Glutamatergic neuron (in vitro differentiated cells): ENCODE measurements at regions not wholly inside any gene's neighbourhood (a gene's known extent, or its start where the extent isn't known, plus 50 kb on each side); places are given as distances from the start of the nearest gene placed in this dataset.

Experiments used
- DNase-seq: peaks from one replicate; pipeline ENCODE4 v3.0.0; 2022
- H3K27ac Mint-ChIP-seq: one replicate; pipeline ENCODE4 v1.8.0; 2020; ENCODE audit warnings: mild to moderate bottlenecking, mixed read lengths, inconsistent platforms; ENCODE audit not compliant: unreplicated experiment
- H3K27me3 Mint-ChIP-seq: one replicate; pipeline ENCODE4 v1.8.0; 2020; ENCODE audit warnings: mild to moderate bottlenecking, moderate library complexity, mixed read lengths, inconsistent platforms; ENCODE audit not compliant: unreplicated experiment
- H3K36me3 Mint-ChIP-seq: one replicate; pipeline ENCODE4 v1.8.0; 2020; ENCODE audit warnings: mild to moderate bottlenecking, mixed read lengths, inconsistent platforms; ENCODE audit not compliant: unreplicated experiment
- H3K4me1 Mint-ChIP-seq: one replicate; pipeline ENCODE4 v1.8.0; 2020; ENCODE audit warnings: mild to moderate bottlenecking, low read depth, mixed read lengths, inconsistent platforms; ENCODE audit not compliant: unreplicated experiment
- H3K4me3 Mint-ChIP-seq: one replicate; pipeline ENCODE4 v1.8.0; 2020; ENCODE audit warnings: mild to moderate bottlenecking, mixed read lengths, inconsistent platforms; ENCODE audit not compliant: unreplicated experiment
- H3K9me3 Mint-ChIP-seq: one replicate; pipeline ENCODE4 v1.8.0; 2020; ENCODE audit warnings: mild to moderate bottlenecking, moderate library complexity, mixed read lengths, inconsistent platforms; ENCODE audit not compliant: unreplicated experiment
- CTCF ChIP-seq: fragments of 200-600 bp; sonication (generic); IDR thresholded peaks from one replicate; pipeline ENCODE4 v1.5.0; 2021; ENCODE audit not compliant: partially characterized antibody, unreplicated experiment

- no peak for DNase-seq
- Mint-ChIP-seq H3K4me1 (no peaks in the 10 kb centered on the region), H3K36me3 (no peaks in the 10 kb centered on the region), H3K4me3 (no peak overlapping the region), H3K27ac (no peak overlapping the region), H3K9me3 (no peaks in the 10 kb centered on the region), H3K27me3 (no peaks in the 10 kb centered on the region)
- TF ChIP-seq CTCF, result no peak
These were observed 2015.9 kb downstream of the PCDH7 start for GRCh38 chr4:32735856-32736590.

- Mint-ChIP-seq H3K4me1 (no peaks in the 10 kb centered on the region), H3K27me3 (no peaks in the 10 kb centered on the region), H3K36me3 (no peaks in the 10 kb centered on the region), H3K4me3 (no peak overlapping the region), H3K9me3 (no peaks in the 10 kb centered on the region), H3K27ac (no peak overlapping the region)
- DNase-seq, result no peak
- no peak for TF ChIP-seq CTCF
These were observed 2024.0 kb downstream of the PCDH7 start for GRCh38 chr4:32744211-32744610.

GRCh38 chr4:32745351-32745750 lies 2025.2 kb downstream of the PCDH7 start:
- no peaks in the 10 kb centered on the region for H3K36me3 Mint-ChIP-seq
- no peak overlapping the region for H3K27ac Mint-ChIP-seq
- no peaks in the 10 kb centered on the region for H3K9me3 Mint-ChIP-seq
- no peaks in the 10 kb centered on the region for H3K27me3 Mint-ChIP-seq
- no peak overlapping the region for H3K4me3 Mint-ChIP-seq
- DNase-seq, result no peak
- no peaks in the 10 kb centered on the region for H3K4me1 Mint-ChIP-seq
- no peak for TF ChIP-seq CTCF

- Mint-ChIP-seq H3K27ac (no peak overlapping the region), H3K4me3 (no peak overlapping the region), H3K36me3 (no peaks in the 10 kb centered on the region), H3K9me3 (no peaks in the 10 kb centered on the region), H3K4me1 (no peaks in the 10 kb centered on the region), H3K27me3 (no peaks in the 10 kb centered on the region)
- DNase-seq, result no peak
- no peak for TF ChIP-seq CTCF
These were observed 2027.9 kb downstream of the PCDH7 start for GRCh38 chr4:32748061-32748460.

- Mint-ChIP-seq H3K27ac (no peak overlapping the region), H3K4me3 (no peak overlapping the region), H3K9me3 (no peaks in the 10 kb centered on the region), H3K27me3 (no peaks in the 10 kb centered on the region), H3K4me1 (no peaks in the 10 kb centered on the region), H3K36me3 (no peaks in the 10 kb centered on the region)
- DNase-seq, result no peak
- TF ChIP-seq CTCF, result no peak
These were observed 2028.3 kb downstream of the PCDH7 start for GRCh38 chr4:32748498-32748897.
